ENCODE measurements at regions not wholly inside any gene's neighbourhood (a gene's known extent, or its start where the extent isn't known, plus 50 kb on each side); places are given as distances from the start of the nearest gene placed in this dataset.

GRCh38 chr4:129974730-129975129 is 878.8 kb downstream of the C4orf33 start:
- ChIA-PET POLR2A (no interaction called here), CTCF (interaction anchor here (2.5 kb wide), 1 partner anchor 8 kb away, joined by 6 read pairs; no protein-coding TSS in a partner anchor)
- no peak for DNase-seq (ENCODE audit: extremely low spot score)
- TF ChIP-seq, protein P1, sequence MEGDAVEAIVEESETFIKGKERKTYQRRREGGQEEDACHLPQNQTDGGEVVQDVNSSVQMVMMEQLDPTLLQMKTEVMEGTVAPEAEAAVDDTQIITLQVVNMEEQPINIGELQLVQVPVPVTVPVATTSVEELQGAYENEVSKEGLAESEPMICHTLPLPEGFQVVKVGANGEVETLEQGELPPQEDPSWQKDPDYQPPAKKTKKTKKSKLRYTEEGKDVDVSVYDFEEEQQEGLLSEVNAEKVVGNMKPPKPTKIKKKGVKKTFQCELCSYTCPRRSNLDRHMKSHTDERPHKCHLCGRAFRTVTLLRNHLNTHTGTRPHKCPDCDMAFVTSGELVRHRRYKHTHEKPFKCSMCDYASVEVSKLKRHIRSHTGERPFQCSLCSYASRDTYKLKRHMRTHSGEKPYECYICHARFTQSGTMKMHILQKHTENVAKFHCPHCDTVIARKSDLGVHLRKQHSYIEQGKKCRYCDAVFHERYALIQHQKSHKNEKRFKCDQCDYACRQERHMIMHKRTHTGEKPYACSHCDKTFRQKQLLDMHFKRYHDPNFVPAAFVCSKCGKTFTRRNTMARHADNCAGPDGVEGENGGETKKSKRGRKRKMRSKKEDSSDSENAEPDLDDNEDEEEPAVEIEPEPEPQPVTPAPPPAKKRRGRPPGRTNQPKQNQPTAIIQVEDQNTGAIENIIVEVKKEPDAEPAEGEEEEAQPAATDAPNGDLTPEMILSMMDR (IDR thresholded peaks at IDR 0.05; ENCODE audit: control extremely low read depth, extremely low read depth, low read depth, missing control alignments): no peak

- TF ChIP-seq, protein P1 (IDR thresholded peaks at IDR 0.05; ENCODE audit: control extremely low read depth, extremely low read depth, low read depth, missing control alignments): no peak
- POLR2A ChIA-PET: no interaction called here
- DNase-seq (ENCODE audit: extremely low spot score): no peak
- CTCF ChIA-PET: no interaction called here
These were observed 882.4 kb downstream of the C4orf33 start for GRCh38 chr4:129978315-129978714.

GRCh38 chr4:129988957-129989356 is 893.0 kb downstream of the C4orf33 start:
- POLR2A ChIA-PET: no interaction called here

DNA sequence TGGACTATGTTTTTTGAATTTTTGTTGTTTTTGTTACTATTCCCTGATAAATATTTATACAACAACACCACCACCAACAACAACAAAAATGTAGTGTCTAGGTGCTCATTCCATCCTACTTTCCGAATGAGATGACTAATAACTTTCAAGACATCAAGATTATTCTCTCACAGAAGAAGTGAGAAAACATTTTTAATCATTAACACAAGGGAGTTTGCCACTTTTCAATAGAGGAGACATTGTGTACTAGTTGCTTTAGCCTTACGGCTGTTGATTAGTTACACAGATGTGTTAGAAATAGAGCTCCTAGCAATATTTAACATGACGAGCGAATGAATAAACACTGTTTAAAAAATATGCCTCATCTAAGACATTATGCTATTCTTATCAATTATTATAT is 898.8 kb downstream of the C4orf33 start:
- no peak for DNase-seq (ENCODE audit: extremely low spot score)
- TF ChIP-seq, protein P1 (IDR thresholded peaks at IDR 0.05; ENCODE audit: control extremely low read depth, extremely low read depth, low read depth, missing control alignments): no peak
- ChIA-PET POLR2A (no interaction called here), CTCF (interaction anchor here (1.1 kb wide), 1 partner anchor 10 kb away, joined by 4 read pairs; no protein-coding TSS in a partner anchor)

More at GRCh38 chr4:129988957-129989356, 893.0 kb downstream of the C4orf33 start:
- CTCF ChIA-PET: no interaction called here
- TF ChIP-seq, protein P1 (IDR thresholded peaks at IDR 0.05; ENCODE audit: control extremely low read depth, extremely low read depth, low read depth, missing control alignments): no peak
- no peak for DNase-seq (ENCODE audit: extremely low spot score)

DNA sequence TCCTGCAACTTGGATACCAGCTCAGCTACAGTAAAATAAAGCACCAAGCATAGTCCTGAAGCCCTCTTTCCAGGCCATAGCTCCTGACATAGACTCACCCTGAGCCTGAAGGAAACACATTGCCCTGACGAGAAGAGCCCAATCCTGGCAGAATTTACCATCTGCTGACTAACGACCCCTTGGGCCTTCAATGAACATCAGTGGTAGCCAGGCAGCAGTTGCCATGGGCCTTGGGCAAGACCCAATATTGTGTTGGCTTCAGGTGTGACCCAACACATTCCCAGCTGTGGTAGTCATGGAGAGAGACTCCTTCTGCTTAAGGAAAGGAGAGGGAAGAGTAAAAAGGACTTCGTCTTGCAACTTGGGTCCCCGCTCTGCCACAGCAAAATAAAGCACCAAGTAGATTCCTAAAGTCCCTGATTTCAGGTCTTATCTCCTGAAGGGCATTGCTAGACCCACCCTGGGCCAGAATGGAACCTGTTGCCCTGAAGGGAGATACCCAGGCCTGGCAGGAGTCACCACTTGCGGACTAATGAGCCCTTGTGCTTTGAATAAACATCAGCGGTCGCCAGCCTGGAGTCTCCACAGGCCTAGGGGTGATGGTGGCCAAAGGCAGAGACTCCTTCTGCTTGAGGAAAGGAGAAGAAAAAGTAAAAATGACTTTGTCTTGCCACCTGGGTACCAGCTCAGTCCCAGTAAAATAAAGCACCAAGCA is 902.6 kb downstream of the C4orf33 start:
- CTCF ChIA-PET: no interaction called here
- TF ChIP-seq, protein P1 (IDR thresholded peaks at IDR 0.05; ENCODE audit: control extremely low read depth, extremely low read depth, low read depth, missing control alignments): no peak
- POLR2A ChIA-PET: no interaction called here
- no peak for DNase-seq (ENCODE audit: extremely low spot score)

GRCh38 chr4:129999156-129999555 is 903.2 kb downstream of the C4orf33 start:
- ChIA-PET POLR2A (no interaction called here), CTCF (no interaction called here)
- DNase-seq (ENCODE audit: extremely low spot score): no peak
- TF ChIP-seq, protein P1 (IDR thresholded peaks at IDR 0.05; ENCODE audit: control extremely low read depth, extremely low read depth, low read depth, missing control alignments): no peak

All from GM10248 (cell line).